OCI-LY3 (cell line): ENCODE measurements at regions not wholly inside any gene's neighbourhood (a gene's known extent, or its start where the extent isn't known, plus 50 kb on each side); places are given as distances from the start of the nearest gene placed in this dataset.

Source experiments
- CTCF ChIP-seq: fragments of 200-600, 300-600 bp; sonication (generic); IDR thresholded peaks from 2 replicates; pipeline ENCODE4 v1.5.1; 2014; ENCODE audit warnings: antibody characterized with exemption, low read length, low read depth
- EZH2phosphoT487 ChIP-seq: fragments of 200-600 bp; shearing (Covaris generic); IDR thresholded peaks from 2 replicates; pipeline ENCODE4 v1.6.1; 2018; ENCODE audit warnings: antibody characterized with exemption, mixed run types, low read depth

GRCh38 chr15:93932164-93932776, 299.1 kb upstream of the MCTP2 start:
- no peak for TF ChIP-seq CTCF
- TF ChIP-seq EZH2phosphoT487, result no peak
